GM12873 (cell line): ENCODE measurements at regions not wholly inside any gene's neighbourhood (a gene's known extent, or its start where the extent isn't known, plus 50 kb on each side); places are given as distances from the start of the nearest gene placed in this dataset.

ENCODE experiments used
- TF ChIP-seq, protein P1 (sequence below): IDR thresholded peaks from 2 replicates; pipeline ENCODE4 v1.5.1; 2012; ENCODE audit warnings: low read depth, mild to moderate bottlenecking, moderate library complexity, low read length, control low read depth; ENCODE audit not compliant: insufficient read depth; ENCODE audit errors: missing control alignments

DNA sequence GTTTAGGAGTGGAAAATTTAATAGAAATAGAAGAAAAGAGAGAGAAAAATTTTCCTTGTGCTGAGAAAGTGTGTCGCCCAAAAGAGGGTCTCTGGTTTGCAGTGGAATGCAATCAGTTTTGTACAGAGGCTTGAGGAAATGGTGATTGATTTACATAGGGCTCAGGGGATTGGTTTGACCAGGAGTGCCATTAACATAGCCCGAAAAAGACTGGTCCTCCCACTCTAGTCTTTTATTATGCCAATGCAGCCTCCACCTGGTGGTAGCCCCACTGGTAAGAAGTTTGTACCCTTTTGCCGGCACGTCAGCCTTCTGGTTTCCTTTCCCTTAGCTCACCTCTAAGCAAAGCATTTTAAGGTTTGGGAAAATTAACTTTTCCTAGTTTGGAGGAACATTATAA is 885.3 kb downstream of the XPNPEP1 start:
- TF ChIP-seq, protein P1, sequence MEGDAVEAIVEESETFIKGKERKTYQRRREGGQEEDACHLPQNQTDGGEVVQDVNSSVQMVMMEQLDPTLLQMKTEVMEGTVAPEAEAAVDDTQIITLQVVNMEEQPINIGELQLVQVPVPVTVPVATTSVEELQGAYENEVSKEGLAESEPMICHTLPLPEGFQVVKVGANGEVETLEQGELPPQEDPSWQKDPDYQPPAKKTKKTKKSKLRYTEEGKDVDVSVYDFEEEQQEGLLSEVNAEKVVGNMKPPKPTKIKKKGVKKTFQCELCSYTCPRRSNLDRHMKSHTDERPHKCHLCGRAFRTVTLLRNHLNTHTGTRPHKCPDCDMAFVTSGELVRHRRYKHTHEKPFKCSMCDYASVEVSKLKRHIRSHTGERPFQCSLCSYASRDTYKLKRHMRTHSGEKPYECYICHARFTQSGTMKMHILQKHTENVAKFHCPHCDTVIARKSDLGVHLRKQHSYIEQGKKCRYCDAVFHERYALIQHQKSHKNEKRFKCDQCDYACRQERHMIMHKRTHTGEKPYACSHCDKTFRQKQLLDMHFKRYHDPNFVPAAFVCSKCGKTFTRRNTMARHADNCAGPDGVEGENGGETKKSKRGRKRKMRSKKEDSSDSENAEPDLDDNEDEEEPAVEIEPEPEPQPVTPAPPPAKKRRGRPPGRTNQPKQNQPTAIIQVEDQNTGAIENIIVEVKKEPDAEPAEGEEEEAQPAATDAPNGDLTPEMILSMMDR, result no peak

DNA sequence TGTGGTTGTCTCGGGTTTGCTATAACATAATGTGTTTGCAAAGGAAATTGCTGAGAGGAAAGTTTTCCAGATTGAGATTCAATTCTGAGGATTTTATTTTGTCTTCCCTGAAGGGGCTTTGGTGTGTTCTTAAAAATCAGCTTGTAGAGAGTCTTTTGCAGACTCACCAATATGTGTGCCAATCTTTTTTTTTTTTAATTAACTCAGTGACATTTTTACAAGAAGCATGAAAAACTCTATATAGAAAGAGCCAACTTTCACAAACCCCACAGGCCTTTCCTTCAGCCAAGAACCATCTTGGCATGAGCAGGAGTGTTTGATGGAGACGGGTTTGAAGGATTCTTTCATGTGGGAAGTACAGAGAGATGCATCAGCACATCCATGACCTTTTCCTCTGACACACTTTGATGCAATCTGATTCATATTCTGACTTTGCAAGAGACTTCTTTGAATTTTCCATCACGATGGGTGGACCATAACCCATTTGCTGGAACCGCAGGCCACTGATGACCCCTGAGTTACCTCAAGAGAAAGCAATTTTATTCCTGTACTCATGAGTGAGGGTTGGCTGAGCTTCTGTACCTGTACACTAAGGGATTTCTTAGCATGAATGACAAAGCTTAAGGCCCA is 892.6 kb downstream of the XPNPEP1 start:
- TF ChIP-seq, protein P1, result no peak

DNA sequence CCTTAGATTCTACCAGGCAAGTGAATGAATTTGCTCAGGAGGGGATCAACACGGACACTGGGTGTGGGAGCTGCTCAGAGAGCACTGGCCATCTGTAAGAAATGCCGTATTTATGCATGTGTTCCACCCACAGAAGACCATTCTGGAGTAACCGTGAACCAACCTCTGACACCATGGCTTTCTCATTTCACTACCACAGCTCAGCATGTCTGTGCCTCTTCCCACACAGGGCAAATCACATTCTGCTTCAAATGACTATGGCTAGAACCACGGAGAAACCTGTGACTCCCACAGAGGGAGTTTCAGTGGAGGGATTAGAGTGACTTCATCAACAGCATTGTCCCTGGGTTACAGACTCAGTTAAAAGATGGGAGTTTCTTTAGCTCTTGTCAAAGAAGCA is 893.4 kb downstream of the XPNPEP1 start:
- TF ChIP-seq, protein P1, result no peak

DNA sequence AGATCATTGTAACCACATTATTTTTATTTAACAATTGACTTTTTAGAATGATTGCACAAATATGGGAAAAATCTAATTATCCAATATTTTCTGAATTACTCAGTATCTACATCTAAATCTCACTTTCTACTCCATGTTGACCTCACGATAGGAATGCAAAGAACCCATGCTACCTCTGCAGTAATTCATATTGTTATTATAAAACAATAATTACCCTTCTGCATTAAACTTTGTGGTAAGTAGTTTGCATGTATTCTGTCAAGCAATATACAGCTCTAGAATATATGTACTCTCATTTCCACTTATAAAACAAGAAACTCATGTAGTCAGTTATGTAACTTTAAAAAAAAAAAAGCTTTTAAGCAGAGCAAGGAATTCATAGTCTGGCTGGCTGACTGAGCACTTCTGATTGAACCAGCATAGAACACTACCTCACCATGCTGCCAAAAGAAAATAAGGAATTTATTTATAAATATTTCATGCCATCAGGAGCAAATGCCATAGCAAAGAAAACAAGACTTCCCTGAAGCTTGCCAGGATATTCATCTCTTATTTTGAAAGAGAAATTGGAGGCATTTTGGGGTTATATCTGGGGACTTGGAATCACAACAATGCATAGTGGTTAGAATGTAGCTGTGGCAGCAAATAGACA is 895.7 kb downstream of the XPNPEP1 start:
- TF ChIP-seq, protein P1, result no peak

DNA sequence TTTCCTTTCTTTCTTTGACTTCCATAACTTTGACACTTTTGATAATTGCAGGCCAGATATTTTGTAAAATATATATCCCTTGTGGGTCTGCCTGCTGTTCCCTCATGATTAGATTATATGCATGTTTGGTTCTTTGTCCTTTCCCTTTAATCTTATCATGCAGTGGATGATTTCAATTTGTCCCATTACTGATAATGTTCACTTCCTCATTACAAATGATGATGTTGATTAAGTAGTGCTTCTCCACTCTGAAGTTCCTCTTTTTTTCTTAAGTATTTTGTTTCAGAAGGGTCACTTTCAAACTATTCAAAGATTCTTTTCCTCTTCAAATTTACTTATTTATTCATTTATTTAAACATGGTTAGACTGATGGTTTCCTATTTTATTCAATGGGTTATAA is 898.1 kb downstream of the XPNPEP1 start:
- TF ChIP-seq, protein P1, result no peak

DNA sequence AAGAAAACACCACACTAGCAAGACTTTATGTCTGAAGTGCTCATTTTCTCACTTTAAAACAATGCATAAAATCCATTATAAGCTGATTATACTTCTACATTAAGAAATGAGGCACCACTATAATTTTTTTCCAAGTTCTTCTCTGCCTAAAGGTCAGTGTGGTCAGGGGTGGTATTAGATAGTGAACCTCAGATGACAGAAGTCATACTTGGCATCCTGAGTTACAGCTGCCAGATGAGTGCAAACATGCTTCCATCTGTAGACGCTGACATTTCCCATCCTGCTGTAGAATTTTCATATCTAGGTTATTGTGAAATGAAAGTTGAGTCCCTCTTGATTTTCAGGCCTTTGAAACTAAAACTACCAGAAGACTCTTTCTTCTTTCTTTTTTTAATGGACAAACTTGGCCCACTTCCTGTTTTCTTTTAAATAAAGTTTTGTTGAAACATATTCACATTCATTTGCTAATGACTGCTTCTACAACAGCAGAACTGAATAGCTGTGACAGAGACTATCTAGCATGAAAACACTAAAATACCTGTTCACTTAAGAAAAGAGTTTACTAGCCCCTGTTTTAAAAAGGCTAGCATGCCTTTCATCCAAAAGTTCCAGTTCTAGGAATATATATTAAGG is 900.8 kb downstream of the XPNPEP1 start:
- TF ChIP-seq, protein P1, result no peak

DNA sequence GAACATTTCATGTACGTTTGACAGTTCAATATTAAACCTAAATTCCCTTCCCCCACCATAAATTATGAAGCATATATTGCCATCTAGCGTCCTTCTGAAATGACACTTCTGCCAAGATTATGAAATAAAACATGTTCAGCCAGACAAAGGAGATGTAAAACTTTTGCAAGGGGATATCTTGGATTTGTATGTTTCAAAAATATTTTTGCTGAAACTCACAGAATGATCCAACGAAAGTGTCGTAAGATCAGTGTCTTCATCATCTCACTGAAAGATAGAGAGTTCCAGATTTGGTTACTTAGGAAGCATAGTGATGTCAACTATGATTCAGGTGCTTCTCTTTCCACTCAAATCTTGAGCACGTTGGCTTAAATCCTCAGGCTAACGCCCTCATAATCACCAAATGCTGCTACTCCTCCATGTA is 904.3 kb downstream of the XPNPEP1 start:
- TF ChIP-seq, protein P1, result no peak
